Caco-2 (cell line): ENCODE measurements at regions not wholly inside any gene's neighbourhood (a gene's known extent, or its start where the extent isn't known, plus 50 kb on each side); places are given as distances from the start of the nearest gene placed in this dataset.

ENCODE experiments used
- BruUV-seq: library from RNA; stranded (reverse); fragments of 400-500 nt; replicated peaks from 2 replicates; lab custom pipeline; 2021; lab: Mats Ljungman, UMichigan
- CTCF ChIA-PET: fragments of 300-600 bp; sonication (Branson Sonifier 250); formaldehyde crosslinking; loops from one replicate; lab custom pipeline; 2022; ENCODE audit warnings: antibody characterized with exemption; lab: Charles Lee
- POLR2A ChIA-PET: fragments of 300-600 bp; sonication (Branson Sonifier 250); formaldehyde crosslinking; loops from one replicate; lab custom pipeline; 2022; ENCODE audit warnings: antibody characterized with exemption; lab: Charles Lee
- DNase-seq, 2 experiments: peaks; one replicate each; pipeline versions ENCODE4 v3.0.0 to v3.0.0-alpha.2; 2020 to 2022
- H3K27me3 ChIP-seq: replicated peaks from 2 replicates; pipeline ENCODE4 v1.6.0; 2011; ENCODE audit warnings: low read length; ENCODE audit not compliant: control insufficient read depth, insufficient read depth
- H3K36me3 ChIP-seq: 2 replicates; pipeline ENCODE4 v1.5.1; 2011; ENCODE audit warnings: low read length; ENCODE audit not compliant: control insufficient read depth, insufficient read depth
- H3K4me1 ChIP-seq: fragments of 250-450 bp; sonication (Bioruptor Pico); 2 replicates; pipeline ENCODE4 v1.5.1; 2020; ENCODE audit warnings: mild to moderate bottlenecking
- H3K4me3 ChIP-seq: 2 replicates; pipeline ENCODE4 v1.5.1; 2011; ENCODE audit warnings: low read depth, mild to moderate bottlenecking, control low read depth, low read length
- H3K9me3 ChIP-seq: fragments of 250-450 bp; sonication (Bioruptor Pico); 2 replicates; pipeline ENCODE4 v1.5.1; 2020; ENCODE audit warnings: mild to moderate bottlenecking, moderate library complexity
- H3K27ac Mint-ChIP-seq: one replicate; pipeline ENCODE4 v1.8.0; 2022; ENCODE audit warnings: mixed read lengths; ENCODE audit not compliant: unreplicated experiment
- H3K27me3 Mint-ChIP-seq: one replicate; pipeline ENCODE4 v1.8.0; 2022; ENCODE audit warnings: mixed read lengths; ENCODE audit not compliant: insufficient read depth, unreplicated experiment
- H3K36me3 Mint-ChIP-seq: one replicate; pipeline ENCODE4 v1.8.0; 2022; ENCODE audit warnings: mild to moderate bottlenecking, mixed read lengths; ENCODE audit not compliant: insufficient read depth, unreplicated experiment
- H3K4me1 Mint-ChIP-seq: one replicate; pipeline ENCODE4 v1.8.0; 2022; ENCODE audit warnings: low read depth, mixed read lengths; ENCODE audit not compliant: unreplicated experiment
- H3K4me3 Mint-ChIP-seq: one replicate; pipeline ENCODE4 v1.8.0; 2022; ENCODE audit warnings: mild to moderate bottlenecking, moderate library complexity, mixed read lengths; ENCODE audit not compliant: unreplicated experiment
- H3K9me3 Mint-ChIP-seq: one replicate; pipeline ENCODE4 v1.8.0; 2022; ENCODE audit warnings: mixed read lengths; ENCODE audit not compliant: unreplicated experiment
- intact Hi-C: fragments of 100-400 bp; cut with micrococcal nuclease; formaldehyde crosslinking; loops from one replicate; pipeline ENCODE4 v1.10.0; 2022; ENCODE audit not compliant: unreplicated experiment
- TF ChIP-seq, protein P1 (sequence below), 2 experiments: fragments of 200-600 bp in 1 of 2; IDR thresholded peaks; 1 replicate in 1 of 2; 2 replicates in 1 of 2; pipeline versions ENCODE4 v1.5.1 to v1.8.0; 2011 to 2022; ENCODE audit warnings: antibody characterized with exemption in 1 of 2, control low read depth in 1 of 2, inconsistent platforms in 1 of 2, low read depth in 1 of 2, low read length in 1 of 2, mild to moderate bottlenecking in 1 of 2, moderate library complexity in 1 of 2; ENCODE audit not compliant: insufficient read depth in 1 of 2, severe bottlenecking in 1 of 2, unreplicated experiment in 1 of 2

GRCh38 chr6:113122060-113122459 is 735.1 kb upstream of the MARCKS start:
- POLR2A ChIA-PET: no interaction called here
- CTCF ChIA-PET: interaction anchor here (0.9 kb wide), 1 partner anchor 11 kb away, joined by 3 read pairs; no protein-coding TSS in a partner anchor
- DNase-seq: peak; percentile 33 to 38
- no TSS peak for BruUV-seq
- H3K27ac Mint-ChIP-seq: no peak overlapping the region
- H3K9me3 ChIP-seq: no peaks in the 10 kb centered on the region
- H3K4me3 Mint-ChIP-seq: no peak overlapping the region
- H3K9me3 Mint-ChIP-seq: peaks cover 8% of the 10 kb centered on the region
- H3K36me3 ChIP-seq: no peaks in the 10 kb centered on the region
- 0 out of 2 replicates have a peak, but pooled peaks cover 6% of the 10 kb centered on the region for H3K4me1 ChIP-seq
- no peaks in the 10 kb centered on the region for H3K27me3 ChIP-seq
- H3K27me3 Mint-ChIP-seq: no peaks in the 10 kb centered on the region
- H3K36me3 Mint-ChIP-seq: no peaks in the 10 kb centered on the region
- no peak overlapping the region for H3K4me3 ChIP-seq
- H3K4me1 Mint-ChIP-seq: peaks cover 10% of the 10 kb centered on the region
- TF ChIP-seq, protein P1, sequence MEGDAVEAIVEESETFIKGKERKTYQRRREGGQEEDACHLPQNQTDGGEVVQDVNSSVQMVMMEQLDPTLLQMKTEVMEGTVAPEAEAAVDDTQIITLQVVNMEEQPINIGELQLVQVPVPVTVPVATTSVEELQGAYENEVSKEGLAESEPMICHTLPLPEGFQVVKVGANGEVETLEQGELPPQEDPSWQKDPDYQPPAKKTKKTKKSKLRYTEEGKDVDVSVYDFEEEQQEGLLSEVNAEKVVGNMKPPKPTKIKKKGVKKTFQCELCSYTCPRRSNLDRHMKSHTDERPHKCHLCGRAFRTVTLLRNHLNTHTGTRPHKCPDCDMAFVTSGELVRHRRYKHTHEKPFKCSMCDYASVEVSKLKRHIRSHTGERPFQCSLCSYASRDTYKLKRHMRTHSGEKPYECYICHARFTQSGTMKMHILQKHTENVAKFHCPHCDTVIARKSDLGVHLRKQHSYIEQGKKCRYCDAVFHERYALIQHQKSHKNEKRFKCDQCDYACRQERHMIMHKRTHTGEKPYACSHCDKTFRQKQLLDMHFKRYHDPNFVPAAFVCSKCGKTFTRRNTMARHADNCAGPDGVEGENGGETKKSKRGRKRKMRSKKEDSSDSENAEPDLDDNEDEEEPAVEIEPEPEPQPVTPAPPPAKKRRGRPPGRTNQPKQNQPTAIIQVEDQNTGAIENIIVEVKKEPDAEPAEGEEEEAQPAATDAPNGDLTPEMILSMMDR (IDR thresholded peaks at IDR 0.05; ENCODE audit: insufficient read depth in 1 of 2, low read depth in 1 of 2, low read length in 1 of 2, severe bottlenecking in 1 of 2, unreplicated experiment in 1 of 2): peak in 1 of 2 experiments; percentile 23
- intact Hi-C loops: loop anchor here (1.0 to 5.0 kb wide), 2 partner anchors 735 to 757 kb away; partner anchors contain the start of gene MARCKS

DNA sequence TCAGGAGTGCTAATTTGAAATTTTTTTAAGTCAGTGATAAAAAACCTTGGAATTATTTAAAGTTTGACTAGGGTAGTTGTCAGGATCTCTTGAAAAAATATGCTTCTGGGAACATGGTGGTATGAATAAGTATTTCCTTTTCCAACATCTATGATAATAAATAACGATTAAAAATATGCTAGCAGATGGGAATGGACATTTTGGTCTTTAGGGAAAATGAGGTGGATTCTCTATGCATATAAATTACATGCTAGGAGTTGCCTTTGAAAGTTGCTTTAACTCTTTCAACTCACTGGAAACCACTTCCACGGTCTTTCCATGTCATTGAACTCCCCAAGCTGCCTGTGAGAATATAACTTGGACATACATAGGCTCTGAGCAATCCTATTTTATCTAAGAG is 731.5 kb upstream of the MARCKS start:
- H3K27me3 ChIP-seq: no peaks in the 10 kb centered on the region
- H3K9me3 ChIP-seq: no peaks in the 10 kb centered on the region
- DNase-seq: no peak
- ChIA-PET POLR2A (no interaction called here), CTCF (no interaction called here)
- H3K4me3 Mint-ChIP-seq: no peak overlapping the region
- H3K4me1 ChIP-seq: 0 out of 2 replicates have a peak, but pooled peaks cover 6% of the 10 kb centered on the region
- no peaks in the 10 kb centered on the region for H3K27me3 Mint-ChIP-seq
- no peaks in the 10 kb centered on the region for H3K36me3 ChIP-seq
- no peak overlapping the region for H3K4me3 ChIP-seq
- peaks cover 10% of the 10 kb centered on the region for H3K4me1 Mint-ChIP-seq
- TF ChIP-seq, protein P1 (IDR thresholded peaks at IDR 0.05; ENCODE audit: insufficient read depth in 1 of 2, low read depth in 1 of 2, low read length in 1 of 2, severe bottlenecking in 1 of 2, unreplicated experiment in 1 of 2): no peak
- intact Hi-C loops: no loop called here
- H3K27ac Mint-ChIP-seq: no peak overlapping the region
- H3K36me3 Mint-ChIP-seq: no peaks in the 10 kb centered on the region
- no TSS peak for BruUV-seq
- H3K9me3 Mint-ChIP-seq: no peaks in the 10 kb centered on the region

DNA sequence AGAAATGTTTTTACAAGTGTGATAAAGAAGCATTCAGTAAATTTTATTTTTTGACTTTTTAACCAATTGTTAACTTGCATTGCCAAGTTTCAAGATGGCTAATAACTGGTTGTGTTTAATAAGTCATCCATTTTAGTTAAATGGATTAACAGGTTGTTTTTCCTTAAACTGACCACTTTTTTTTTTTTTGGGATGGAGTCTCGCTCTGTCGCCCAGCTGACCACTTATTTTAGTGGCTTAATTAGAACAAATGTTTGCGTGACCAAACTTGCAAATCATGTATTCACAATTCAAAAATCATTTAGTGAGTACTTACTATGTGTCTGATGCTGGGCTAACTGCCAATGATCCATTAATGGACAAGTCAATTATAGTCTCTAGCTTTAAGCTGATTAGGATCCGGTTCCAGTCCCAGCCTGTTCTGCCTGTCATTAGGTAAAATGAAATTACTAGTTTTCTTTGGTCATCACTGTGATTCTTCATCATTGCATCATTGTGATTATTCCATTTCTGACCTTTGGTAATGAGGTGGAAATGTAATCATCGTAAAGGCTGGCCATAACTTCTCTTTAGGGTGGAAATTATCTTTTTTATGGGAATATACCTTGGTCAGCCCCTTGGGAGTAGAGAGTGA is 729.2 kb upstream of the MARCKS start:
- BruUV-seq: no TSS peak
- Mint-ChIP-seq H3K4me1 (peaks cover under 1% of the 10 kb centered on the region), H3K27me3 (no peaks in the 10 kb centered on the region), H3K27ac (no peak overlapping the region), H3K9me3 (no peaks in the 10 kb centered on the region), H3K36me3 (no peaks in the 10 kb centered on the region), H3K4me3 (no peak overlapping the region)
- intact Hi-C loops: no loop called here
- no peak for DNase-seq
- no peaks in the 10 kb centered on the region for H3K9me3 ChIP-seq
- TF ChIP-seq, protein P1 (IDR thresholded peaks at IDR 0.05; ENCODE audit: insufficient read depth in 1 of 2, low read depth in 1 of 2, low read length in 1 of 2, severe bottlenecking in 1 of 2, unreplicated experiment in 1 of 2): no peak
- ChIA-PET CTCF (no interaction called here), POLR2A (no interaction called here)
- H3K4me1 ChIP-seq: no peaks in the 10 kb centered on the region
- no peaks in the 10 kb centered on the region for H3K36me3 ChIP-seq
- H3K27me3 ChIP-seq: no peaks in the 10 kb centered on the region
- no peak overlapping the region for H3K4me3 ChIP-seq
